T-helper 17 cell (primary cell): ENCODE measurements at regions not wholly inside any gene's neighbourhood (a gene's known extent, or its start where the extent isn't known, plus 50 kb on each side); places are given as distances from the start of the nearest gene placed in this dataset.
"Not testable (repeated sequence)": the region's sequence is repeated elsewhere in the genome, so short reads cannot be mapped to it uniquely, and the experiment has no call there.

Experiments
- ATAC-seq: fragments of 150-1000 bp; cut with Tn5 transposase; 2 replicates; pipeline ENCODE4 v1.10.0; 2021; ENCODE audit warnings: mild to moderate bottlenecking, moderate library complexity
- DNase-seq, 3 donors: peaks; one replicate each; pipeline versions ENCODE4 v3.0.0 to v3.0.0-alpha.2; 2020 to 2021
- H3K9me3 ChIP-seq: one replicate; pipeline ENCODE4 v1.7.0; 2013; ENCODE audit warnings: low read length, mild to moderate bottlenecking; ENCODE audit not compliant: control insufficient read depth, poor library complexity, severe bottlenecking
- H3K27ac Mint-ChIP-seq: one replicate; pipeline ENCODE4 v1.8.0; 2022; ENCODE audit warnings: mild to moderate bottlenecking, moderate library complexity, mixed read lengths
- H3K27me3 Mint-ChIP-seq: one replicate; pipeline ENCODE4 v1.8.0; 2022; ENCODE audit warnings: mixed read lengths
- H3K36me3 Mint-ChIP-seq: one replicate; pipeline ENCODE4 v1.8.0; 2022; ENCODE audit warnings: low read depth, mixed read lengths
- H3K4me1 Mint-ChIP-seq: one replicate; pipeline ENCODE4 v1.8.0; 2022; ENCODE audit warnings: mild to moderate bottlenecking, mixed read lengths
- H3K4me3 Mint-ChIP-seq: one replicate; pipeline ENCODE4 v1.8.0; 2022; ENCODE audit warnings: mild to moderate bottlenecking, moderate library complexity, mixed read lengths

DNA sequence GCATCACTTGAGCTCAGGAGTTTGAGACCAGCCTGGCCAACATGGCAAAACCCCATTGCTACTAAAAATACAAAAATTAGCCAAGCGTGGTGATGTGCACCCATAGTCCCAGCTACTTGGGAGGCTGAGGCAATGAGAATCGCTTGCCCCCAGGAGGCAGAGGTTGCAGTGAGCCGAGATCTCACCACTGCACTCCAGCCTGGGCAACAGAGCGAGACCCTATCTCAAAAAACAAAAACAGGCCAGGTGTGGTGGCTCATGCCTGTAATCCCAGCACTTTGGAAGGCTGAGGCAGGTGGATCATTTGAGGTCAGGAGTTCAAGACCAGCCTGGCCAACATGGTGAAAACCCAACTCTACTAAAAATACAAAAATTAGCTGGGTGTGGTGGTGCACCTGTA lies 89.6 kb upstream of the EPCAM start:
- DNase-seq, H3K9me3 ChIP-seq, H3K36me3 Mint-ChIP-seq, H3K27me3 Mint-ChIP-seq, H3K4me3 Mint-ChIP-seq, H3K4me1 Mint-ChIP-seq, ATAC-seq, H3K27ac Mint-ChIP-seq: not testable (repeated sequence)

DNA sequence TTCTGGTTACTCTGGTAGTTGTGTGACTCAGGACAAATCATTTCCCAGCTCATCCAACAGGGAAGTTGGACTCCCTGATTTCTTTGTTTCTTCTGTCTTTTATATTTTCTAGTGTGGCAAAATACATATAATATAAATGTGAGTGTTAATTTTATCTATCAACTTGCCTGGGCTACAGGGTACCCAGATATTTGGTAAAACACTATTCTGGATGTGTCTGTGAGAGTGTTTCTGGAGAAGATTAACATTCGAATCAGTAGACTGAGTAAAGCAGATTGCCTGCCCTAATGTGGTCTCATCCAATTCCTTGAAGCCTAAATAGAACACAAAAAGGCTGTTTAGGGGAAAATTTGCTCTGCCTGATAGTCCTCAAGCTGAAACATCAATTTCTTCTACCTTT lies 91.1 kb upstream of the EPCAM start:
- H3K9me3 ChIP-seq = no peaks in the 10 kb centered on the region
- Mint-ChIP-seq H3K4me1 (peaks cover 2% of the 10 kb centered on the region), H3K4me3 (no peak overlapping the region), H3K27me3 (peaks cover 4% of the 10 kb centered on the region), H3K36me3 (no peaks in the 10 kb centered on the region), H3K27ac (no peak overlapping the region)
- DNase-seq (no peak), ATAC-seq (no peak)

DNA sequence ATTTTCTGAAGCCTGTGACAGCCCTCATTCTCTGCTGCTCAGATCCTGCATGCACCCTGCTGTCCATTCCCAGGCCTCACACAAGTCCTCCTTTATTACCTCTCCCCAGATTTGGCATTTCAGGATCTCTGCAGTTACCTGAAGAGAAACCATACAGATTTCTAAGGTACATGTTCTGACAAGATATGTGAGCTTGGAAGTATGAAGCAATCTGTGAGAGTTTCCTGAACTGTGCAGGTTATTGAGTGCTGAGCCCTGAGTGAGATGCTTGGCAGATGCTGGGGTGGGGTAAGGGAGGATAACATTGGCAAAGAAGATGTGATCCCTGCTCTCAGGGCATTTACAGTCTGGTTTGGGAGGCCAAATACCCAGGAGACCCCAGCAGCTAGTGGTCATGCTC lies 91.9 kb upstream of the EPCAM start:
- ATAC-seq (no peak), DNase-seq (no peak)
- H3K4me1 Mint-ChIP-seq = peaks cover 4% of the 10 kb centered on the region
- no peak overlapping the region for H3K4me3 Mint-ChIP-seq
- H3K27me3 Mint-ChIP-seq = peaks cover 4% of the 10 kb centered on the region
- no peaks in the 10 kb centered on the region for H3K9me3 ChIP-seq
- H3K36me3 Mint-ChIP-seq = no peaks in the 10 kb centered on the region
- no peak overlapping the region for H3K27ac Mint-ChIP-seq

DNA sequence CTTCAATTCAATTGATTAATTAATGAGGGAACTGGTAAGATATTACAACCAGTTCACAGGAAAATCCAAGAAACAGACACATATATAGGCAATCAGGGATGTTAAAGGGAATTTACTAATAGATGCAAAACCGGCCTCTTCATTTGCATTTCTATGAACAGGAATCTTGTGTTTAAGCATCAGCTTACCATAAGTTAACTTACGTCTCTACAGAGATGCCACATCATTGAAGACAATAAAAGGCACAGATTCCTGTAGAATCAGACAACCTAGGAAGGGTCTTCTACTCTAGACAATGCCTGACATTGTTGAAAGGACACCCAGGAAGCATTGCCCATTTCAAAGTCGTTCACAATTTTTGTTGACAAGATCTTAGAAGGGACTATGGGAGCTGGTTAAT lies 93.0 kb upstream of the EPCAM start:
- H3K4me1 Mint-ChIP-seq = peaks cover 6% of the 10 kb centered on the region
- ATAC-seq (no peak), DNase-seq (no peak)
- no peak overlapping the region for H3K4me3 Mint-ChIP-seq
- H3K9me3 ChIP-seq = no peaks in the 10 kb centered on the region
- no peaks in the 10 kb centered on the region for H3K36me3 Mint-ChIP-seq
- H3K27me3 Mint-ChIP-seq = peaks cover 4% of the 10 kb centered on the region
- H3K27ac Mint-ChIP-seq = no peak overlapping the region

DNA sequence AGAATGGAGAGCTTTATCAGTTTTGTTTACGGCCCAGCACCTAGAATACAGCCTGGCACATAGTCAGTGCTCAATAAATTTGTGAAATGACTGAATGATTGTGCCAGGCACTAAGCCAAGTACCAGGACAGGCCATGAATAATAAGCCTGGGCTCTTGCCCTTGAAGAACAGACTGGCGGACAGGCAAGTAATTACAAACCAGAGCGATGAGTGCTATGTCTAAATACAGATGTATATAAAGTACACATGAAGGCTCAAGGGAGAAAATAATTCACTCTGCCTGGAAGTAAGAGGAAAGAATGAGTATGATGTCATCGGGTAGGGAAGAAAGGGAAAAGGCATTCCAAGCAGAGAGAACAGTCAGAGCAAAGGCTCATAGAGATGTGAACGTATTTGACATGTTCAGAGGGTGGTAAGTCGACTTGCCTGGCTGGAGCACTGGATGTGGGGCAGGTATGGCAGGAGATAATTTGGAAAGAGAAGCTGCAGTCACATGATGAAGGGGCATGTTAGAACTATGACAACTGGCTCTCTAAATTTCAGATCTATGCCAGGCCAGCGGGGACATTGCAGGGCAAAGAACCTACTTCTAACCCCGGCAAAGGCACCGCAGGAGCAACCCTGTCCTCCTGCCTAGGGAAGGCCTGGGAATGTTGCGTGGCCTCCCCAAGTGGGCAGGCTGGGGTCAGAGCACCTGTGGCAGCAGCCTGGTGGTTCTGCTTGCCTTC lies 94.9 kb upstream of the EPCAM start:
- Mint-ChIP-seq H3K27me3 (peaks cover 4% of the 10 kb centered on the region), H3K27ac (no peak overlapping the region), H3K36me3 (no peaks in the 10 kb centered on the region), H3K4me1 (peaks cover 8% of the 10 kb centered on the region), H3K4me3 (no peak overlapping the region)
- H3K9me3 ChIP-seq = no peaks in the 10 kb centered on the region
- no peak for ATAC-seq
- no peak for DNase-seq

DNA sequence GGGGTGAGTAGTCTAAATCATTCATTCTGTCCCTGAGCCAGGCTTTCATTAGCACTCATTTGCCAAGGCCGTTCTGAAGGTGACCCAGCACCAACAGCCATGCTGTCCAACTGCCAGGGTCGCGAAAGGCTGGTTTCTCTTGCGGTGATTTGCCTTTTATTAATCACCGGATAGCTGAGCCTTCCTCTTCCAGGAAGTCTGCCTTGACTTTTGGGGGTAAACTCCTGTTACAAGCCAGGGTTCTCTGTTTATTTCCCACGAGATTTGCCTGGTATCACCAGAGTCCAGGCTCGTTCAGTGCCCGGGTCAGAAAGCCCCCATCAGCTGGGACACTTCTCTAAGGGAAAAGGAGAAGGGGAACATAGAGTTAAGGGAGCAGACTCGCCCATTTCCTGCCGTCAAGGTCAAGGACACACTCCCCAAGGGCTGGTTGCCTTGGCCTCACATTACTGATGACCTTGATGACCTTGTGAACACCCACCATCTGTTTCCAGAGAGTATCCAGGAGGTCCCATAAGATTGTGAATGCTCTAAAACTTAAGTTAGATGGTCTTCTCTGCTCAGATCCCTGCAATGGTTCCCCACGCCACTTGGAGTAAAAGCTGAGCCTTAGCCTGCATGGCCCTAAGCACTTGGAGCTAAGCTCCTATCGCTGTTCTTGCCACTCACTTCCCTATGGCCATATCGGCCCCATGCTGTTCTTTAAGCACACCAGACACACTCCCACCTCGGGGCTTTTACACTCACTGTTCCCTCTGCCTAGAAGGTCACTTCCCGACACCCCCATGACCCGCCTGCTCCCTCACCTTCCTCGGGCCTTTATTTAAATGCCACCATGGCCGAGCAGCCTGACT lies 96.0 kb upstream of the EPCAM start:
- Mint-ChIP-seq H3K4me1 (peaks cover 8% of the 10 kb centered on the region), H3K27me3 (peaks cover 4% of the 10 kb centered on the region), H3K27ac (no peak overlapping the region), H3K4me3 (peak overlapping the region; percentile 31), H3K36me3 (no peaks in the 10 kb centered on the region)
- DNase-seq (no peak), ATAC-seq (no peak)
- no peaks in the 10 kb centered on the region for H3K9me3 ChIP-seq

DNA sequence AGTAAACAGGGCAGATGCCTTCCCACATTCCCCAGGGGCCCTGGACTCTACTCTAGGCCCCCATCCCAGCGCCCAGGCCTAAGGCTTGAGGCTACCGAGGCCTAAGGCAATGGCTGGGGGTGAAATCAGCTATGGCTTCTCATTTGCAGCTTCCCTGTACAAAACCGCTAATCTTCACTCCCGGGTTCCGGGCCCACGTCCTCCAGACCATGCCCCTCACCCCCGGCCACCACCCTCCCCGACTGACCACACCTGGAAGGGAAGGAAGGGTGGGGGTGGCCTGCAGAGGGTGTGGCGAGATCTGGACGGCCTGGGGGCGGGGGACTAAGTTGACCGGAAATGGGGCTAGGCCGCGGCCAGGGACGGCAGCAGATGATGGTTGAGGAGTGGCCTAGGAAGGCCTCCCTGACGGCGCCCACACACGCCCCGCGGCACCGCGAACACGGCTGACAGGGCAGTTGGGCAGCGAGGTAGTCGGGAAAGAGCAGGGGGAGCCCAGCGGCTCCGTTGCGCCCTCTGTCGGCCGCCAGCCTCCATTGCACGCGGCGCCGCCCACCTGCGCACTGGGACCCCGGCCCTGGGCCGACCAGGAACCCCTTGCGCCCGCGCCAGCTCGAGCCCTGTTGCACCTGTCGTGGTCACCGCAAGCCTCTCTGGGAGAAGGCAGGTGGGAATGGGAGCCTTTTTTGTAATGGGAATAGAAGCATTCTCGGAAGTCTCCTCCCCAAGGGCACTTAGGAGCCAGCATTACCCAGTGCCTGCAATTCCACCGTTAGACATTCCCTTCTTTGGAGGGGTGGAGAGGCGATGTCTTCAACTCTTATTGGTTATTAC lies 95.9 kb upstream of the CALM2 start:
- peak overlapping the region; percentile 73 for H3K4me3 Mint-ChIP-seq
- H3K27ac Mint-ChIP-seq = no peak overlapping the region
- peaks cover 4% of the 10 kb centered on the region for H3K27me3 Mint-ChIP-seq
- peaks cover 8% of the 10 kb centered on the region for H3K4me1 Mint-ChIP-seq
- DNase-seq = peak; percentile 44 to 49 (median 48)
- no peaks in the 10 kb centered on the region for H3K9me3 ChIP-seq
- H3K36me3 Mint-ChIP-seq = no peaks in the 10 kb centered on the region
- ATAC-seq = peak; percentile 93

DNA sequence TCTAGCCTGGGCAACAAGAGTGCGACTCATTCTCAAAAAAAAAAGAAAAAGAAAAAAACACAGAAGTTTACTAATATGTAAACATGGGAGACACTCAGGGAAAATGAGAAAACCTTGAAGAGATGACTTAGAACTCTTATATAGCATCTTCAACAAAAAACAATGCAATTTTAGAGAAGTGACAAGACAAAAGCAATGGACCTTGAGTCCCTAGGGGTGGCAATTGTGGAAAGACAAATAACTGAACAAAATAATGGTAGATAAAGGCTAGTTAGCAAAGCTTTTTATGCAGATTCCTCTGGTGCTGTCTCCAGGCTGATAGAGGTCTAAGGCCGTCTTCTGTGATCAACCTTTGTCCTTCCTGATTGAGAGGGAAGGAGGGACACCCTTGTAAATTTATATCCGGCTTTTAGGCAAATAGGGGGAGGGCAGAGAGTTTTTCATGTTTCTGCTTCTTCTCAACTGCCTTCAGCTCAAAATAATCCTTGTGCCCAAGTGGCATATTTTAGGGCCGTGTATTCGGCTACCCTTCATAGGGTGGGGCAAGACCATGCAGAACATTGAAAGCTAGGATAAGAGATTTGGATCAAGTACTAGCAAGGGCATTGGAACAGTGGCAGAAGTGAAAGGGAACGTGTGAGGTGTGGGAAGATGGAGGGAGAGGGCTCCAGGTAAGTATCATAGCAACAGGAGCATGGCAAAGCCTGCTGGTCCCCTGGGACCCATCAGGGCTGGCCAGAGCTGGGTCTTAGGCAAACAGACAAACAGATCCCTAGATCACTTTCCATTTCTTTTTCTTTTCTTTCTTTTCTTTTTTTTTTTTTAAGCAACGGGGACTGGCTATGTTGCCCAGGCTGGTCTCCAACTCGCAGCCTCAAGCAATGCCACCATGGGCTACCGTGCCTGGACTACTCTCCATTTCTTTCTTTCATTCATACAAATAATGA lies 95.0 kb upstream of the CALM2 start:
- Mint-ChIP-seq H3K4me3 (peak overlapping the region; percentile 73), H3K27me3 (peaks cover 4% of the 10 kb centered on the region), H3K27ac (no peak overlapping the region), H3K4me1 (peaks cover 8% of the 10 kb centered on the region), H3K36me3 (no peaks in the 10 kb centered on the region)
- no peak for DNase-seq
- no peak for ATAC-seq
- no peaks in the 10 kb centered on the region for H3K9me3 ChIP-seq

DNA sequence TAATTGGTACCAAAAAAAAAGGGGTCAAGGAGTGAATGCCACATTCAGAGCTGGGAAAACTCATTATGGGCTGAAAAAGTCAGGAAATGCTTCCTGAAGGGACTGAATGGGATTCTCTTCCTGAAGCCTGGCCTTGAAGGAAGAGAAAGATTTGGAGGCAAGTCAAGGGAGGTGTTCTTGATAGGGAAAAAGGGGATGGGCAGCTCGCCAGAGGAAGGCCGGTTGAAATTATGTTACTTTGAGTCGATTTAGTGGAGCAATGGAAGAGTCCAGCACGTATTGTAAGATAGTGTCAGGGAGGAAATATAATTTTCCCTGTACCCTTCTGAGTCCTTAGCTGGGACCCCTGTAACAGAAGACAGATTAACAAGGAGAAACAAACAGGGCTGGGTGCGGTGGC lies 94.1 kb upstream of the CALM2 start:
- ATAC-seq (no peak), DNase-seq (no peak)
- H3K36me3 Mint-ChIP-seq = peaks cover 3% of the 10 kb centered on the region
- no peak overlapping the region for H3K4me3 Mint-ChIP-seq
- H3K9me3 ChIP-seq = no peaks in the 10 kb centered on the region
- H3K27me3 Mint-ChIP-seq = peaks cover 10% of the 10 kb centered on the region
- no peak overlapping the region for H3K27ac Mint-ChIP-seq
- H3K4me1 Mint-ChIP-seq = peaks cover 10% of the 10 kb centered on the region

DNA sequence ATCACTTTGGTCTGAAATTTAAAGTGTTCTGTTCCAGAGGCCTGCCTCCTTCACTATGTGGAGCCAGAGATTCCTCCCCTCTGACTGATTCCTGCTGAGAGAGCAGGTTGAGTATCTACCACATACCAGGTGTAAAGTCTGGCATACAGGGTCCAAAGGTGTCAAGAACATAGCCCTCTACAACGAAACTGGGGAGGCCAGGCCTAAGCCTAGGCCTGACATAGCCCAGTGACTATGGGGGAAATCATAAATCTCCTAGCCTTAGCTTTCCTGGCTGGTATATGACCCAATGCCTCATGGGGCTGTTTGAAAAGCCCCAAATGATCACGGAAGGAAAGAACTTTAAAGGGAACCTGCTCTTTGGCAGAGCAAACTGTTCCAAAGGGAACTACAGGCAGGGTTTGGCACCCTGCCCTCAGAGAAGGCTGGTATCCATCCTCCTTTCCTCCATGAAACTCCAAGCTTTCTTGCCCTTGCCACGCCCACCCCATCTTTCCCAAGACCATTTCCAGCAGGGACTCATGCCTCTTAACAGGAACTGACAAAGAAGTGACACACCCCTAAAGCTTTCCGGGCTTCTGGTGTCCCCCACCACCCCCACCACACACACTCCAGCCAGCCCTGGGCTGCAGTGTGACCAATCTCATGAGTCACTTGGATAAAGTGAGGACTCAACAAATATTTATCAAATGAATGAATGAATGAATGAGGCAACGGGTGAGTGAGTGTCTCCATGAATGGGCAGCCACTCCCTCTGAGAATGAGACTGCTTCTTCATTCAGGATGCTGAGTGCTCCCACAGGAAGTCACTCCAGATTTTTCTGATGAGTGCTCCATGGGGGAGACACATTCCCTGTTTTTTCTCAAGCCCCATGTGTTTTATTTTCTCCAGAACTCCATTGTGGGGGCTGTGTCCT lies 93.3 kb upstream of the CALM2 start:
- no peak overlapping the region for H3K27ac Mint-ChIP-seq
- DNase-seq (no peak), ATAC-seq (no peak)
- no peaks in the 10 kb centered on the region for H3K9me3 ChIP-seq
- peaks cover 10% of the 10 kb centered on the region for H3K4me1 Mint-ChIP-seq
- peaks cover 10% of the 10 kb centered on the region for H3K27me3 Mint-ChIP-seq
- H3K4me3 Mint-ChIP-seq = no peak overlapping the region
- H3K36me3 Mint-ChIP-seq = peaks cover 3% of the 10 kb centered on the region

DNA sequence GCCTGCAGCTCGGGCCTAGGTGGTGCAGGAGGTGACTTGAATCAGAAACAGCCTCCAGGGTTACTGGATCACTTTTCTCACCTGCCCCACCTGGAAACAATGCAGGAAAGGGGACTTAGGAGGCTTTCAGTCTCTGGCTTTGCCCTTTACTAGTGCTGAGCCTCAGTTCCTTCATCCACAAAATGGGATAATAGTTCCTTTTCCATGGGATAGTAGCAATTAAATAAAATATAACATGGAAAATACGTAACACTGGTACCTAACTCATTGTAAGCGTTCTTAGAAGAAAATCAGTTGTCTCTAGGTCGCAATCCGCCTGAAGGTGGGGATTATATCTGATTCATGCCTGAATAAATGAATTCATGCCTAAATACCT lies 91.4 kb upstream of the CALM2 start:
- peaks cover 9% of the 10 kb centered on the region for H3K4me1 Mint-ChIP-seq
- no peak for DNase-seq
- H3K9me3 ChIP-seq = no peaks in the 10 kb centered on the region
- H3K36me3 Mint-ChIP-seq = peaks cover 3% of the 10 kb centered on the region
- peaks cover 6% of the 10 kb centered on the region for H3K27me3 Mint-ChIP-seq
- no peak for ATAC-seq
- no peak overlapping the region for H3K27ac Mint-ChIP-seq
- no peak overlapping the region for H3K4me3 Mint-ChIP-seq
